ENCODE measurements at regions not wholly inside any gene's neighbourhood (a gene's known extent, or its start where the extent isn't known, plus 50 kb on each side); places are given as distances from the start of the nearest gene placed in this dataset.
A peak's percentile ranks its signal among the peaks of the same experiment; 100 is the strongest.
"Not testable (repeated sequence)": the region's sequence is repeated elsewhere in the genome, so short reads cannot be mapped to it uniquely, and the experiment has no call there.

GRCh38 chr11:89648996-89649395 is 61.1 kb upstream of the TRIM77 start:
- DNase-seq; H3K9me3 ChIP-seq (ENCODE audit: control insufficient read depth, low read depth, low read length); H3K36me3 ChIP-seq (ENCODE audit: control insufficient read depth, insufficient read depth, low read length); H3K27ac ChIP-seq (ENCODE audit: low read length); H3K4me3 ChIP-seq (ENCODE audit: low read length); H3K27me3 ChIP-seq (ENCODE audit: control insufficient read depth, insufficient read depth, low read length); H3K4me1 ChIP-seq (ENCODE audit: control insufficient read depth, insufficient read depth, low read length): not testable (repeated sequence)
- WGBS (ENCODE audit: insufficient coverage, low lambda C conversion rate), result no CpG with 5 or more reads among the region's 5 CpGs

GRCh38 chr11:89654669-89655068 is 55.4 kb upstream of the TRIM77 start:
- H3K4me1 ChIP-seq (ENCODE audit: control insufficient read depth, insufficient read depth, low read length); H3K9me3 ChIP-seq (ENCODE audit: control insufficient read depth, low read depth, low read length); H3K27me3 ChIP-seq (ENCODE audit: control insufficient read depth, insufficient read depth, low read length); H3K36me3 ChIP-seq (ENCODE audit: control insufficient read depth, insufficient read depth, low read length); H3K27ac ChIP-seq (ENCODE audit: low read length); DNase-seq; H3K4me3 ChIP-seq (ENCODE audit: low read length): not testable (repeated sequence)
- no CpG with 5 or more reads among the region's 2 CpGs for WGBS (ENCODE audit: insufficient coverage, low lambda C conversion rate)

- not testable (repeated sequence) for H3K4me3 ChIP-seq (ENCODE audit: low read length); DNase-seq; H3K36me3 ChIP-seq (ENCODE audit: control insufficient read depth, insufficient read depth, low read length); H3K27ac ChIP-seq (ENCODE audit: low read length); H3K9me3 ChIP-seq (ENCODE audit: control insufficient read depth, low read depth, low read length); H3K27me3 ChIP-seq (ENCODE audit: control insufficient read depth, insufficient read depth, low read length); H3K4me1 ChIP-seq (ENCODE audit: control insufficient read depth, insufficient read depth, low read length)
These were observed 51.3 kb upstream of the TRIM77 start for GRCh38 chr11:89658767-89659166.

- not testable (repeated sequence) for H3K27me3 ChIP-seq (ENCODE audit: control insufficient read depth, insufficient read depth, low read length); H3K9me3 ChIP-seq (ENCODE audit: control insufficient read depth, low read depth, low read length); H3K4me3 ChIP-seq (ENCODE audit: low read length); H3K27ac ChIP-seq (ENCODE audit: low read length); H3K36me3 ChIP-seq (ENCODE audit: control insufficient read depth, insufficient read depth, low read length); DNase-seq; H3K4me1 ChIP-seq (ENCODE audit: control insufficient read depth, insufficient read depth, low read length)
- WGBS (ENCODE audit: insufficient coverage, low lambda C conversion rate), result no CpG with 5 or more reads among the region's 2 CpGs
These were observed 50.7 kb upstream of the TRIM77 start for GRCh38 chr11:89659414-89659813.

GRCh38 chr11:89660234-89660633 is 49.9 kb upstream of the TRIM77 start:
- Histone ChIP-seq H3K36me3 (ENCODE audit: control insufficient read depth, insufficient read depth, low read length) (no peaks in the 10 kb centered on the region), H3K27me3 (ENCODE audit: control insufficient read depth, insufficient read depth, low read length) (no peaks in the 10 kb centered on the region), H3K4me1 (ENCODE audit: control insufficient read depth, insufficient read depth, low read length) (peaks cover 2% of the 10 kb centered on the region), H3K9me3 (ENCODE audit: control insufficient read depth, low read depth, low read length) (no peaks in the 10 kb centered on the region), H3K4me3 (ENCODE audit: low read length) (no peak overlapping the region), H3K27ac (ENCODE audit: low read length) (no peak overlapping the region)
- peak; percentile 3 to 17 for DNase-seq
